ENCODE measurements at regions not wholly inside any gene's neighbourhood (a gene's known extent, or its start where the extent isn't known, plus 50 kb on each side); places are given as distances from the start of the nearest gene placed in this dataset.

GRCh38 chr1:29889776-29890175 lies 653.5 kb downstream of the PTPRU start:
- H3K27me3 Mint-ChIP-seq: peaks cover 3% of the 10 kb centered on the region
- no peaks in the 10 kb centered on the region for H3K36me3 Mint-ChIP-seq
- no peak for ATAC-seq
- no peak overlapping the region for H3K27ac Mint-ChIP-seq
- H3K4me3 Mint-ChIP-seq: no peak overlapping the region
- H3K4me1 Mint-ChIP-seq: no peaks in the 10 kb centered on the region
- no peaks in the 10 kb centered on the region for H3K9me3 Mint-ChIP-seq (ENCODE audit: low read depth)
- CTCF ChIA-PET: no interaction called here
- no peak for DNase-seq

GRCh38 chr1:29884740-29885139 lies 648.4 kb downstream of the PTPRU start:
- no peaks in the 10 kb centered on the region for H3K4me1 Mint-ChIP-seq
- CTCF ChIA-PET: no interaction called here
- ATAC-seq: no peak

DNA sequence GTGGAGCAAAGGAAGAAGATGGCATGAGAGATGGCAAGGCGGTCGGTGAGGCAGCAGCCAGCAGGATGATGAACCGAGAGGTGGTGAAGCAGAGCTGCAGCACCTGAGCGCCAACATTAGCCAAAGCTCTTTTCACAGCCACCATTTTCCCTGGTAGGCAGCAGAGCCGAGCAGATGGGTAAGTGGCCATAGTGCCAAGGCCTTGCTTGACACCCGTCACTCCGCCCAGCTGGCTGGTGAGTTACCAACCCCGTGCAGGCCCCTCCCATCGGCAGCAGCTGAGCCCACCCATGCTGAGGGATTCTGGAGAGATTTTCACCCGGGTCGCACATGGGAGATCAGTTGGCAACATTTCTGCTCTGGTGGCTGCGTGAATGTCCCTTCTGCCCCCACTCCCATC lies 647.7 kb downstream of the PTPRU start:
- H3K36me3 Mint-ChIP-seq: no peaks in the 10 kb centered on the region
- H3K9me3 Mint-ChIP-seq (ENCODE audit: low read depth): no peaks in the 10 kb centered on the region
- peaks cover 3% of the 10 kb centered on the region for H3K27me3 Mint-ChIP-seq
- no peaks in the 10 kb centered on the region for H3K4me1 Mint-ChIP-seq
- no peak overlapping the region for H3K4me3 Mint-ChIP-seq
- DNase-seq: no peak
- no peak overlapping the region for H3K27ac Mint-ChIP-seq
- no peak for ATAC-seq
- CTCF ChIA-PET: no interaction called here

More at GRCh38 chr1:29884740-29885139, 648.4 kb downstream of the PTPRU start:
- DNase-seq: no peak
- H3K9me3 Mint-ChIP-seq (ENCODE audit: low read depth): no peaks in the 10 kb centered on the region
- H3K27me3 Mint-ChIP-seq: peaks cover 3% of the 10 kb centered on the region
- H3K27ac Mint-ChIP-seq: no peak overlapping the region
- no peak overlapping the region for H3K4me3 Mint-ChIP-seq
- no peaks in the 10 kb centered on the region for H3K36me3 Mint-ChIP-seq

- DNase-seq (no peak), ATAC-seq (no peak)
- no peak overlapping the region for H3K27ac Mint-ChIP-seq
- CTCF ChIA-PET: no interaction called here
- no peaks in the 10 kb centered on the region for H3K4me1 Mint-ChIP-seq
- no peaks in the 10 kb centered on the region for H3K9me3 Mint-ChIP-seq (ENCODE audit: low read depth)
- H3K4me3 Mint-ChIP-seq: no peak overlapping the region
- no peaks in the 10 kb centered on the region for H3K36me3 Mint-ChIP-seq
- H3K27me3 Mint-ChIP-seq: peaks cover 3% of the 10 kb centered on the region
Observed at GRCh38 chr1:29883411-29883832, 647.1 kb downstream of the PTPRU start.

- DNase-seq: no peak
- Mint-ChIP-seq H3K4me3 (no peak overlapping the region), H3K27ac (no peak overlapping the region), H3K36me3 (no peaks in the 10 kb centered on the region), H3K4me1 (no peaks in the 10 kb centered on the region), H3K27me3 (no peaks in the 10 kb centered on the region), H3K9me3 (ENCODE audit: low read depth) (no peaks in the 10 kb centered on the region)
- ATAC-seq: no peak
- CTCF ChIA-PET: no interaction called here
Observed at GRCh38 chr1:29880556-29880955, 644.2 kb downstream of the PTPRU start.

DNA sequence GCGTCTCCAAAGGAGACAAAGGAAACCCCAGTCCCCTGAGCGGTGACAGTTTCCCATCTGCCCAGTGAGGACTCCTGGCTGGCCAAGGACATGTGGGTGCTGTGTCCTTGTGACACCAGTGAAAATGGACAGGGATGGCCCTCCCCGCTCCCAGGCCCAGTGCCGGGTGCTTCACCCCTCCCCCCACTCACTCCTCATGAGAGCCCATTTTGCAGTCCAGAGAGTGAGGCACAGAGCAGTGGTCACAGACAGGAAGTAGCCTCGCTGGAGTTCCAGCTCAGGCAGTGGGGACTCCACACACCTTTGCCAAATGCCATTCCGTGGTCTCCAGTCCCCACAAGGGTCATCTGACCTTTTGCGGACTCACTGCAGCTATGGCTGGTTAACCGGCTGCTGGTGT lies 642.9 kb downstream of the PTPRU start:
- no peak for ATAC-seq
- CTCF ChIA-PET: no interaction called here
- no peak for DNase-seq
- no peaks in the 10 kb centered on the region for H3K9me3 Mint-ChIP-seq (ENCODE audit: low read depth)
- no peaks in the 10 kb centered on the region for H3K36me3 Mint-ChIP-seq
- no peaks in the 10 kb centered on the region for H3K27me3 Mint-ChIP-seq
- H3K4me1 Mint-ChIP-seq: no peaks in the 10 kb centered on the region
- no peak overlapping the region for H3K27ac Mint-ChIP-seq
- no peak overlapping the region for H3K4me3 Mint-ChIP-seq

GRCh38 chr1:29878501-29878900 lies 642.2 kb downstream of the PTPRU start:
- H3K4me3 Mint-ChIP-seq: no peak overlapping the region
- CTCF ChIA-PET: no interaction called here
- H3K36me3 Mint-ChIP-seq: no peaks in the 10 kb centered on the region
- no peak for DNase-seq
- H3K27ac Mint-ChIP-seq: no peak overlapping the region
- no peaks in the 10 kb centered on the region for H3K27me3 Mint-ChIP-seq
- no peaks in the 10 kb centered on the region for H3K9me3 Mint-ChIP-seq (ENCODE audit: low read depth)
- ATAC-seq: no peak
- no peaks in the 10 kb centered on the region for H3K4me1 Mint-ChIP-seq

- peaks cover 7% of the 10 kb centered on the region for H3K27me3 Mint-ChIP-seq
- no peak overlapping the region for H3K27ac Mint-ChIP-seq
- no peaks in the 10 kb centered on the region for H3K4me1 Mint-ChIP-seq
- H3K9me3 Mint-ChIP-seq (ENCODE audit: low read depth): peaks cover 2% of the 10 kb centered on the region
- no peak for ATAC-seq
- no peak overlapping the region for H3K4me3 Mint-ChIP-seq
- CTCF ChIA-PET: no interaction called here
- DNase-seq: no peak
- H3K36me3 Mint-ChIP-seq: no peaks in the 10 kb centered on the region
Observed at GRCh38 chr1:29876902-29877301, 640.6 kb downstream of the PTPRU start.

DNA sequence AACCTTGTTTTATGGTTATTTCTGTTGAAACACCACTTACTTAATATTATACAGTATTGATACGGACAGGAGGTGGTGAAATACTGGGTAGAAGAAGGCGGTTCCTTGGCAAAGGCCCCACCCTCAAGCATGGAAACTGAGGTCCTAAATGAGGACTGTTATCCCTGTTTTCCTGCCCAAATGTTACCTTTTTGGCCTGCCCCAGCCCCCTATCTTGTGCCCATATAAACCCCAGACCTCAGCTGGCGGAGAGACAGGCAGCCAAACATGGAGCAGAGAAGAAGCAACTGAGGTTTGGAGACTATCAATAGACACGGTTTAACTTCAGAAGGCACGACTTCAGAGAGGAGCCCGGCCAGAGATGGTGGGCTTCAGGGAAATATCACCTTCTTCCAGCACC lies 640.1 kb downstream of the PTPRU start:
- Mint-ChIP-seq H3K27ac (no peak overlapping the region), H3K9me3 (ENCODE audit: low read depth) (peaks cover 2% of the 10 kb centered on the region), H3K36me3 (no peaks in the 10 kb centered on the region), H3K27me3 (peaks cover 7% of the 10 kb centered on the region), H3K4me1 (no peaks in the 10 kb centered on the region), H3K4me3 (no peak overlapping the region)
- ATAC-seq (no peak), DNase-seq (no peak)
- CTCF ChIA-PET: no interaction called here

- Mint-ChIP-seq H3K4me1 (no peaks in the 10 kb centered on the region), H3K36me3 (no peaks in the 10 kb centered on the region), H3K27ac (no peak overlapping the region), H3K4me3 (no peak overlapping the region), H3K27me3 (peaks cover 7% of the 10 kb centered on the region), H3K9me3 (ENCODE audit: low read depth) (peaks cover 2% of the 10 kb centered on the region)
- no peak for ATAC-seq
- no peak for DNase-seq
- CTCF ChIA-PET: no interaction called here
Observed at GRCh38 chr1:29875557-29876028, 639.3 kb downstream of the PTPRU start.

- no peak for DNase-seq
- peaks cover 2% of the 10 kb centered on the region for H3K9me3 Mint-ChIP-seq (ENCODE audit: low read depth)
- no peaks in the 10 kb centered on the region for H3K4me1 Mint-ChIP-seq
- H3K4me3 Mint-ChIP-seq: no peak overlapping the region
- H3K27me3 Mint-ChIP-seq: peaks cover 7% of the 10 kb centered on the region
- no peaks in the 10 kb centered on the region for H3K36me3 Mint-ChIP-seq
- no peak overlapping the region for H3K27ac Mint-ChIP-seq
- CTCF ChIA-PET: no interaction called here
- no peak for ATAC-seq
Observed at GRCh38 chr1:29870621-29871020, 634.3 kb downstream of the PTPRU start.

GRCh38 chr1:29869802-29870201 lies 633.5 kb downstream of the PTPRU start:
- Mint-ChIP-seq H3K36me3 (no peaks in the 10 kb centered on the region), H3K27me3 (peaks cover 7% of the 10 kb centered on the region), H3K4me3 (no peak overlapping the region), H3K9me3 (ENCODE audit: low read depth) (peaks cover 2% of the 10 kb centered on the region), H3K4me1 (no peaks in the 10 kb centered on the region), H3K27ac (no peak overlapping the region)
- no peak for ATAC-seq
- CTCF ChIA-PET: no interaction called here
- no peak for DNase-seq

DNA sequence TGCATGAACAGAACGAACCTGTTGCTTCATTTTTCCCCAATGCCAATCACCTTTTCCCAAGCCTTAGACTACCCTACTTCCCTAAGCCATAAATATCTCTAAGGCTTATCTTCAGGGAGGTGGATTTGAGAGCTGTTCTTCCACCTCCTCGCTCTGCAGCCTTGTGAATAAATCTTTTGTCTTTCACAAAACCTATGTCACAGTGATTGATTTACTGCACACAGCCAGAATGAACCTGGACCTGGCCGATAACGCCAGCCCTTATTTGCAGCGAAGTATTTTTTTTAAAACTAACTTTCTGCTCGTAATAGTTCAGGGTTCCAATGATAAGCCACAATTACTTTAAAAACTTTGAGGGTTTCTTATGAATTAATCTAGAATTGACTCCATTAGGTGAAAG lies 632.6 kb downstream of the PTPRU start:
- DNase-seq (no peak), ATAC-seq (no peak)
- CTCF ChIA-PET: no interaction called here

DNA sequence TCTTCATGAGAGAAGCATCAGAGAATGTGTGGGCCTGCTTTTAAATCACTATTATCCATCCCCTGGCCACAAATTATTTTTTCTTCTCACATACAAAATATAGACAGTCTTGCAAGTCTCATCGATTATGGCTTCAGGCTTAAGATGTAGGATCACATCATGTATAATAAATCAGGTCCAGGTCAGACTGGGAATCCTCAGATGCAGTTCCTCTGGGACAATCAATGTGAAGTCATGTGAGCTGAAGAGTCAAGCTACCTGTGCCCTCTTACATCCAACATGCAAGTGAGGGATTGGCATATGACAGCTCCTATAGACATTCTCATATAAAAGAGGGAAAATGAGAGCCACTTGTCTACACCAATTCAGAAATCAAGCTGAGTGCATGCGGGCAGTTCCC lies 631.8 kb downstream of the PTPRU start:
- no peak overlapping the region for H3K27ac Mint-ChIP-seq
- no peak overlapping the region for H3K4me3 Mint-ChIP-seq
- ATAC-seq (no peak), DNase-seq (no peak)
- H3K27me3 Mint-ChIP-seq: peaks cover 7% of the 10 kb centered on the region
- H3K9me3 Mint-ChIP-seq (ENCODE audit: low read depth): peaks cover 2% of the 10 kb centered on the region
- CTCF ChIA-PET: no interaction called here
- no peaks in the 10 kb centered on the region for H3K4me1 Mint-ChIP-seq
- no peaks in the 10 kb centered on the region for H3K36me3 Mint-ChIP-seq

More for the DNA sequence above, 632.6 kb downstream of the PTPRU start:
- Mint-ChIP-seq H3K4me3 (no peak overlapping the region), H3K27me3 (peaks cover 7% of the 10 kb centered on the region), H3K9me3 (ENCODE audit: low read depth) (peaks cover 2% of the 10 kb centered on the region), H3K27ac (no peak overlapping the region), H3K4me1 (no peaks in the 10 kb centered on the region), H3K36me3 (no peaks in the 10 kb centered on the region)

GRCh38 chr1:29865051-29865450 lies 628.7 kb downstream of the PTPRU start:
- Mint-ChIP-seq H3K9me3 (ENCODE audit: low read depth) (peaks cover 9% of the 10 kb centered on the region), H3K4me1 (no peaks in the 10 kb centered on the region), H3K27ac (no peak overlapping the region), H3K36me3 (no peaks in the 10 kb centered on the region), H3K27me3 (no peaks in the 10 kb centered on the region), H3K4me3 (no peak overlapping the region)
- DNase-seq: no peak
- no peak for ATAC-seq
- CTCF ChIA-PET: no interaction called here

Measured in activated CD8-positive, alpha-beta memory T cell treated with anti-CD3 and anti-CD28 coated beads, Interleukin-2, amount 10 ng/mL, durations not matched to agents 7 days and 5 days (primary cell).